Urothelium cell line (cell line): ENCODE measurements at regions not wholly inside any gene's neighbourhood (a gene's known extent, or its start where the extent isn't known, plus 50 kb on each side); places are given as distances from the start of the nearest gene placed in this dataset.

Source experiments
- DNase-seq: peaks from one replicate; pipeline ENCODE4 v3.0.0; 2011; ENCODE audit warnings: low spot score, mixed read lengths
- FAIRE-seq: peaks from 2 replicates; lab custom pipeline; 2011; peaks lifted over from hg19 to GRCh38; lab: Jason Lieb, UNC

GRCh38 chr2:125837128-125837527 is 818.8 kb upstream of the GYPC start:
- FAIRE-seq: no peak
- DNase-seq: no peak

GRCh38 chr2:125837611-125838010 is 818.3 kb upstream of the GYPC start:
- DNase-seq (no peak), FAIRE-seq (no peak)

DNA sequence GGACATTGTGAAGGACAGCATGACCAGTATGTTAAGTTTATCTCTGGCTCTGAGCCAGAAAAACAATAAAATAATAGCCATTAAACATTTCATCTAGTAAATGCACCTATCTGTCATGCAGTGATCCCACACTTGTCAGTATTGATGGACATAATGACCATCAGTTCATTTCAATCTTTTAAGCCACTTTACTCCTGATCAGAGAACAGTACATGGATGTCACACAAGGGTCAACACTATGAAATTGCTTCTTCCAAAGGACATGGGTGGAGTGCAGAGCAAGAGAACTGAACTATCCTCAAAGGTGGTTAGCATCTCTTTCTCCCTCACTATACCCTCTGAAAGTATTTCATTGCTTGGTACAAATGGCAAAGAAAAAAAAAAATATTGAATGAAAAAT is 816.0 kb upstream of the GYPC start:
- DNase-seq (no peak), FAIRE-seq (no peak)

DNA sequence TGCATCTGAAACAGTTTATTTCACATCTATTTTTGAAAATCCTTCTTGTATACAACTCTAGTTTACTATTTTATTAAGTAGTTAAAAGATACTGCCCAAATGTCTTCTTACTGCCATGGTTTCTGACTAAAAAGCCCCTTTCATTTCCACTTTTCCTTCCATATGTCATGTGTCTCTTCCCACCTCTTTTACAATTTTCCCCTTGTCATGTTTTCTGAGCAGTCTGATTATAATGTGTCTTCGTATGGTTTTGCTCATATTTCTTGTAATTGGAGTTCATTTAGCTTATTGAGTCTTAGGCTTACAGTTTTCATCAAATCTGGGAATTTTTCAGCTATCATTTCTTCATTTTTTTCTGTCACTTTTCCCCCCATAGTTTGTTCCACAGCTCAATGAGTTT is 813.9 kb upstream of the GYPC start:
- FAIRE-seq (no peak), DNase-seq (no peak)

DNA sequence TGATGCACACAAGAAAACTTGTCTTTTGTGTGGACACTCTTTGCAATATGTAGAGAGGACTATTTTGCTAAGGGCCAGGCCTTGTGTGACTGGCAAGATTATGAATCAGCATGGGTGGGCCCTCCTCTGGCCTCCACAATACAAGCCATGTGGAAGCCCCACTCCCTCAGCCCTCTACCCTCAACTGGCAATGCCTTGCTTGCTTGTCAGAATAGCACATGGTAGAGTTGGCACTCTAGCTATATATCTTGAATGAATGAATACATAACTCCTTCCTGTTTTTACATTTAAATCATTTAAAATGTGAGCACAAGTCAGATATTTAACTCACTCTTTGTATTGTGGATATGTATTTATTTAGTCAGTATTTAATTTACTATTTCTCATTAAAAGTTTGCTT is 805.4 kb upstream of the GYPC start:
- FAIRE-seq: no peak
- DNase-seq: no peak

DNA sequence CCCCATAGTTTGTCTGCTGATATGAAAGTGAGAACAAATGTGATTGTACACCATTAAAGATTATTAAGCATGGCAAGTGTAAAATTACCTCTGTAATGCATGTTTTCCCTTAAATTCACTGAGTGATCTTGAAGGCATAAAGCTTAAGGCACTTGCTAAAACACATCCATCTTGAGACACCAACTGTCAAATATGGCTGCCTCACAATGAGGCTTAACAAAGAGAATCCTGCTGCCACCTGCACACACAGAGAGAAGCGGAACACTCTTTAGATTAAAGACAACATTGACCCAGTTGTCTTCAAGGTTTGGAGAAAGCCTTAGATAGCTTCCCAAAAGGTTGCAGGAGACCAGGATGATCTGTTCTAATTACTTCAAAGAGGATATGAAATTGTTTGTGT is 803.6 kb upstream of the GYPC start:
- DNase-seq: no peak
- no peak for FAIRE-seq

DNA sequence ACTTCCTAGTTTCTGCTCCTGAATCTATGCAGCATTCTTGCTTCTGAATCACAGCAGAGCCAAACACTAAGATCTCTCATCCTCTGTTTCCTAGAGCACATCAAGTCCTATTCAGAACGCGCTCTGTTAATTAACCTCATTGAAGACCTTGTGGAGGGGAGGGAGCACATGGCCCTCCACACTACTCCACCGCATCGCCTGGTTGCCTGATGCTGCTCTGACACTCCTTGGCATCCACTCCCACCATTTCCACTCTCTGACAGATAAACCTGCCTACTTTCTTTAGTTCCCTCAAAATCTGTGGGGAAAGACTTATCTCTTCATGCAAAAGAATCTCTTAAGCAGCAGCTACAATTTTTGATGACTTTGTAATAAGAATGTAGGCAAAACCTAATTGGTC is 802.3 kb upstream of the GYPC start:
- FAIRE-seq (no peak), DNase-seq (no peak)

DNA sequence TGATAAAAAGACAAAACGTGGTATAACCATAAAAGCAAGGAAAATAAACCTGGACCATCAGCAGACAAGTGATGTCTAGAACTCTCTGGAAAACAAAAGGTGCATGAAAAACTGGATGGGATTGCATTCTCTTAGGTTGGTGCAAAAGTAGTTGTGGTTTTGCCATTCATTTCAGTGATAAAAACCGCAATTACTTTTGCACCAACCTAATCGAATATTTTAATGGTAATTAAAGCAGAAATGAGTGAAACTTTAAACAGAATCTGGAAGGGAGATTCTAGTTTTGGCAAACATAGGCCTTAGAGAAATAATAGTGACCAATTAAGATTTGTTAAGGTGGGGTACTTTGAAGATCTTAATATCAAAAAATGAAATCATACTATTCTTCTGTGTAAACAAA is 800.8 kb upstream of the GYPC start:
- DNase-seq (no peak), FAIRE-seq (no peak)

GRCh38 chr2:125857971-125858794 is 797.8 kb upstream of the GYPC start:
- no peak for FAIRE-seq
- no peak for DNase-seq

GRCh38 chr2:125861461-125861860 is 794.5 kb upstream of the GYPC start:
- DNase-seq (no peak), FAIRE-seq (no peak)

- DNase-seq: no peak
- no peak for FAIRE-seq
These were observed 788.0 kb upstream of the GYPC start for GRCh38 chr2:125867908-125868307.

DNA sequence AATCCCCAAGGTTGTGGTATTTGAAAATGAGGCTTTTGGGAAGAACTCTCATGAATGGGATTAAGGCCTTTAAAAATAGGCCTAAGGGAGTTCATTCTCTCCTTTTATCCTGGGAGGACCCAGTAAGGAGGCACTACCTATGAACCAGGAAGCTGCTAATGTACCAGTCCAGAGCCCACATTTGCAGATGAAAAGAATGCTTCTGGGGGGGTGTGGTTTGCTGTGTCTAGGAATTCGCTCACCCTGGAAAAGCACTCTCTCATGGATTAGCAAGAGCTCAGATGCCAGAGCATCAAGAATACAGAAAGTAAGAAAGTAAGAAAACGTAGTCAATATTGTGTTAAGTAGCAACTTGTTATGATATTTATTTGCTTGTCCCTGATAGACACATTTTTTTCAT is 785.7 kb upstream of the GYPC start:
- no peak for FAIRE-seq
- DNase-seq: no peak

DNA sequence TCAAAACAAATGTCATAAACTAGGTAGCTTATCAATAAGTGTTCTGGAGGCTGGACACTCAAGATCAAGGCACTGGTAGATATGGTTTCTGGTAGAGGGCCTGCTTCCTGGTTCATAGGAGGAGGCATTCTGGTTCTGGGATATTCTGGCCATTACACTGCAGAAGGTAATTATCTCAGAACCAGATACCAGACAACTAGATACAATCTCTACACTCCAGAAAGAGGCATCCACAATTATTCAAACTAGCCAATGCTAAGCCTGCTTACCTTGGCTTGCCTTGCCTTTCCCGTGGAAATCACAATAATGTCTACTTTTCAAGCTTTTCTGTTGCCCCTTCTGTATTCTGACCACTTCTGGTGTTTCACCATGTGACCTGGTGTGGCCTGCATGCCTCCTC is 785.2 kb upstream of the GYPC start:
- DNase-seq (no peak), FAIRE-seq (no peak)

- FAIRE-seq (no peak), DNase-seq (no peak)
These were observed 781.4 kb upstream of the GYPC start for GRCh38 chr2:125874564-125874963.

GRCh38 chr2:125885340-125885739 is 770.6 kb upstream of the GYPC start:
- no peak for FAIRE-seq
- DNase-seq: no peak

GRCh38 chr2:125886153-125886552 is 769.8 kb upstream of the GYPC start:
- FAIRE-seq: no peak
- no peak for DNase-seq

GRCh38 chr2:125901278-125901677 is 754.7 kb upstream of the GYPC start:
- DNase-seq (no peak), FAIRE-seq (no peak)

DNA sequence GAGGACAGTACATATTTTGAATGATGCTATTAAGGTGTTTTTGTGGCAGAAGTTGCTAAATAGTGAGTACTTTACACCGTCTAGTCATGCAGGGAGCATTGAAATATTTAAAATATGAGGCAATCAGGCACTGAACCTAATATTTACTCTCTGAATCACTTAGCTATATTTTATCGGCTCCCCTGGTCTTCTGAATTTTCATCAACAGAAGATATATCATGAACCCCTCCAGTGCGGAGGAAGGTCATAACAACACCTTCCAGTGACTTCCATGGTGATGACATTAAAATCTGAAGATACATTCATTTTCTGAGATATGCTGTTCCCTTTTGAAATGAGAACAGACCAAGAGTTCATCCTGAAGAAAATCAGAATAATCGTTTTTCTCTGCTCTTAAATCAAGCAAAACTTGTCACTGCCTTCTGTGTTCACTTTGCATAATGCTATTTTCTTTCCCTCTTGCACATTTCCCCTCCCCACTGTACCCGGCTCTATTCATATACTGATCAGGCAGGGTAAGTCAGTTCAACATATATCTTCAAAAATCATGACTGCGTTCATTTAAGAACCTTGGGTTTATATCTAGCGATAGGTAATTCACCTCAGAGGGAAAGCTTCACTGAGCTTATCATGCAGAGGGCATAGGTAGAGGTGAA is 729.9 kb upstream of the GYPC start:
- FAIRE-seq (no peak), DNase-seq (no peak)

- DNase-seq (no peak), FAIRE-seq (no peak)
These were observed 720.4 kb upstream of the GYPC start for GRCh38 chr2:125935559-125935958.

DNA sequence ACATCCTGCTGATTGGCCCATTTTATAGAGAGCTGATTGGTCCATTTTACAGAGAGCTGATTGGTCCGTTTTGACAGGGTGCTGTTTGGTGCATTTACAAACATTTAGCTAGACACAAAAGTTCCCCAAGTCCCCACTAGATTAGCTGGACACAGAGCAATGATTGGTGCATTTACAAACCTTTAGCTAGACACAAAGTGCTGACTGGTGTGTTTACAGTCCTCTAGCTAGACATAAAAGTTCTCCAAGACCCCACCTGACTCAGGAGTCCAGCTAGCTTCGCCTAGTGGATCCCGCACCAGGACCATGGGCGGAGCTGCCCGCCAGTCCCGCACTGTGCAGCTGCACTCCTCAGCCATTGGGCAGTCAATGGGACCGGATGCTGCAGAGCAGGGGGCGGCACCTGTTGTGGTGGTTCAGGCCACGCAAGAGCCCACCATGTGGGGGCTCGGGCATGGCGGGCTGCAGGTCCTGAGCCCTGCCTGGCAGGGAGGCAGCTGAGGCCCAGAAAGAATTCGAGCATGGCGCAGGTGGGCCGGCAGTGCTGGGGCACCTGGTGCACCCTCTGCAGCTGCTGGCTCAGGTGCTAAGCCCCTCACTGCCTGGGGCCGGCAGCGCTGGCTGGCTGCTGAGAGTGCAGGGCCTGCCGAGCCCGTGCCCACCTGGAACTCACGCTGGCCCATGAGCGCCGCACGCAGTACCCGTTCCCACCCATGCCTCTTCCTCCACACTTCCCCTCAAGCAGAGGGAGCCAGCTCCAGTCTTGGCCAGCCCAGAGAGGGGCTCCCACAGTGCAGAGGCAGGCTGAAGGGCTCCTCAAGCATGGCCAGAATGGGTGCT is 713.2 kb upstream of the GYPC start:
- DNase-seq: no peak
- FAIRE-seq: no peak

DNA sequence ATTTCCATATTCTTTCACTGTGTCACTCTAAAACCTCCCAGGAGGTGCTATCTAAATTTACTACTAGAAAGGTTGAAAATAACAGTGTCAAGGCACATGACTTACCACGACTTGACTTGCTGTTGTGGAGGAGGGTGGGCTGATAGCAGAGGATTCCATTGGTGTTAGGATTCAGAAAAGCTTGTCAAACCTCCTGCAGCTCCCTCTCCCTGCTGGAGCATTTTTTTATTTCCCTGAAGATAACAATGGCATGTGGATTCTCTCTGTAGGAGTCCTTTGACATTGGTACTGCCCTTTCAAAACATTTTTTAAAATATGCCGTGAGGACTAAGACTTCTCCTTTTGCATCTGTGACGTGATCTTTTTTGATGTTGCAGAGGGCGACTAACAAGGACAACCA is 696.9 kb upstream of the GYPC start:
- DNase-seq: no peak

GRCh38 chr2:125961739-125962138 is 694.2 kb upstream of the GYPC start:
- no peak for FAIRE-seq
- DNase-seq: no peak

More for the DNA sequence above, 696.9 kb upstream of the GYPC start:
- FAIRE-seq: no peak
